Inflammatory macrophage treated with lipopolysaccharide for 1 hour (primary cell): ENCODE measurements at regions not wholly inside any gene's neighbourhood (a gene's known extent, or its start where the extent isn't known, plus 50 kb on each side); places are given as distances from the start of the nearest gene placed in this dataset.

Source experiments
- DNase-seq, 2 donors: peaks; one replicate each; pipeline ENCODE4 v3.0.0-alpha.2; 2020 to 2022

DNA sequence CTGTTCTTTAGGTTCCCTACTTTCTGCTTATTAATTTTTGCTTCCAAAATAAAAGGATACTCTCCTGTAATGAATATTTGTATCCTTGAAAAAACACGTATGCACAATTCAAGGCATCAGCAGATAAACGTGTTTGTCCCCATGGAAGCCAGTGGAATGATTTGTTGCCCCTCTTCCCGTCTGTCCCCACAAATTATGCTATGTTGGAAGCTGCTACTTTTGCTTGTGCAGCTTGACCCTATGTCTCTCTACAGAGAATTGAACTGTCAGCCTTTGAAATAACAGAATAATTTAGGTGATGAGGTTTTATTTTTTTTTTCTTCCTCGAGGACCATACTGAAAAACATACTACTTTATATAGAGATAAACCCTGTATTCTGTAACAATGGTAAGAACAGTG, 401.5 kb upstream of the GOLIM4 start:
- DNase-seq = no peak

DNA sequence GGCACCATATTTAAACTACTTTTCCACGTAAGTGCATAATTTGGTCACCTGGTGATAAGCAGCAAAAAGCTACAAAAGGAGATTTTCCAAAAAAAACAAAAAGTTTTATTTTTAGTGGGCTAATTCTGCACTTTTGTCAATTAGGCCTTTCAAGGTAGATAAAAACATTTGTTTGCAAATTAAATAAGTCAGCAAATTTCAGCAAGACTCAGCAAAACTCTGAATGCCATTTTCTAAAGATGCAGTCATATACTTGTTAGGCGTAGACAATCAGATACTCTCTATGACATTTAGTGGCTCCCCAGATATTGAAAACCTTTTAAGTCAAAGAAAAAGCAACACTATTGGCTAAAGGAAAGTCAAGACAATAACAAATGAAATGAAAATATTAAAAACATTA, 400.2 kb upstream of the GOLIM4 start:
- no peak for DNase-seq

DNA sequence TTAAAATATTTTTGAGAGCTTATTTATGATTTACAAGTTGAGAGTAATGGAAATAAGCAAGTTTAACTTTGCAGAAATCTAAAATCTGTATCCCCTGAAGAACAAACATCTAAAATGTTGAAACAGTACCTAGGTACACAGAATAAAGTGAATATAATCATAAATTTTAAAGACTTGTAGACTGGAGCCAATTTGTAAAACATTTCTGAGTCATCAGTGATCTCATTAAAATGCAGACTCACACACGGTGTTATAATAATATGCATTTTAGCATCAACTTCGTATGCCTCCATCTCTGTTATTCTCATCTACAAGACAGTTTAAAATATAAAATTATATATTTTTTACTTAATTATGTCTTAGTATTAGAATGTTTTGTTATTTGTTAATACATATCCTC, 399.5 kb upstream of the GOLIM4 start:
- DNase-seq = no peak

DNA sequence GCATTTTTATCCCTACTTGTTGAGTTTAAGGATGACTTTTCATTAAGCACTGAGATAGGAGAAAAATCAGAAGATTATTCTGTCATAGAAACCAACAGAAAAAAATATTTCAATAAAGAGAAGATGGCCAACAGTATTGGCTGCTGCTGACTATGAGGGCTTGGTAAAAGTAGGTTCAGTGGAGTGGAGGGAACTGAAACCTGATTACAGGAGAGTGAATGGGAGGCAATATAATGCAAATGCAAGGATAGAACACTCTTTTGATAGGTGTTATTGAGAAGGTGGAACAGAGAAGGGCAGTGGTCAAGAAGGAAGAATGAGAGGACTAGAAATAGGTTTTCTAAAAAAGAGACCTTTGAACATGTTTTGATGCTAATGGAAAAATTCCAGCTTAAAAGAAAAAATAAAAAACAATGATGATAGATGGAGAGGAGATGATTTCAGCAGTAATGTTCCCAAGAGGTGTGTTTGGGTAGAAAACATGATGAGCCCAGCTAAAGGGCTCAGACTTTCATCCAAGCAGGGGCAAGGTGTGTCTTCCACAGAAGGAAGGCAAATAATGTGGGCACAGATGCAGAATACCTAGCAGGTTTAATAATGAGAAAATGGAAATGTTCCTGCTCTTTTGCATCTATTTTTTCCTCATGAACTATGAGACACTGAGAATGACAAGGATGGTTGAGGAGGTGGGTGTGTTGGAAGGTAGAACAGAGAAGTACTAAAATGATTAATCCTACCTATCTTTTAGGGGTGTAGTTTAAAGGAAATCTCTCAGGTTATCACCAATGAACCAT, 397.9 kb upstream of the GOLIM4 start:
- DNase-seq = no peak

DNA sequence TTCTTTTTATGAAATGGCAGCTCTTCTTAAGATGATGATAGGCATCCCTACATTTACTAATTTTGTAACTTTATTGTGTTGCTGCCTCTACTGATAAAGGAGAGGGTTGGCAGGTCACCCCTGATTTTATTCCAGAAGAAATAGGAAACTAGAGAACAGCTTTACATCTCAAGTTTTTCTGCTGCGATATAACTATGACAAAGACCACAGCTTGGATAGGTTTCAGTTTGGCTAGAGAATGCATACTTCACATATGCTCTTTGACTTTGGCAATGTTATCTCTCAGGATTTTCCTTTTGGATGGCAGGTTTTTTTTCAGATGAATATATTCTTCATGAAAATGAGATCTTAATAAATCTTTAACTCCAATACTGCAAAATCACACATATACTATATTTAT, 395.3 kb upstream of the GOLIM4 start:
- no peak for DNase-seq

DNA sequence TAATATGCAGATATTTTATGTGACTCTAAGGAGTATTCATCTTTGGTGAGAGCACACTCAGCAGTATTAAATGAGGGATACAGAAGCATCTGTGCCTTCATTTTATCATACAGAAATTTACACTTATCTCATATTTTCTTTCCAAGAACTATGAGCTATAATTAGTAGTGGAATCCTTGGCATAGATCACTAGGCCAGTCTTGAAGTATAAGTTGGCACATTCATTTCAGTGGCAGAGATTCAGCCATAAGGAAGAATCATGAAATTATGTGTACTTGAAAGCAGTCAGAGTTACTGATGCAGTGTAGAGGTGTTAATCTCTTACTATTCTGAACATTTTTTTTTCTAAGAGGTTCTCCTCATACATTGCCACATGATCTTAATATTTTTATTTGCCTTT, 393.6 kb upstream of the GOLIM4 start:
- no peak for DNase-seq

DNA sequence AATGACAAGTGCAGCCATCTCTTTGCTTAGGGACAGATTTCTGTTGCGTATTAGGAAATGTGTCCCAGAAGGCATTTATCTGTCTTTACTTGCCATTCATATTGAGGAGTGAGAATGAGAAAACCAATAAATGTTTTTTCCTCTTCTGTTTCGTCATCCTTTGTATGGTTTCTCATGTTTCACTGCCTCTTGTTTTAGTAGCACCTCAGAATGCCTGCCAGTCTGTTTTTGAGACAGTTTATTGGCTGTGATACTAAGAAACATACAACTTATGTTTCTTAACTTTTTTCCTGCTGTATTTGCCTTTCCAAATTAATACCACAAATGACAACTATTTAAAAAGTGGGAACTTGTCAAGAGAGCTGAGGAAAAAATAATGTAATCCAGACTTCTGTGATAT, 390.2 kb upstream of the GOLIM4 start:
- DNase-seq = no peak

DNA sequence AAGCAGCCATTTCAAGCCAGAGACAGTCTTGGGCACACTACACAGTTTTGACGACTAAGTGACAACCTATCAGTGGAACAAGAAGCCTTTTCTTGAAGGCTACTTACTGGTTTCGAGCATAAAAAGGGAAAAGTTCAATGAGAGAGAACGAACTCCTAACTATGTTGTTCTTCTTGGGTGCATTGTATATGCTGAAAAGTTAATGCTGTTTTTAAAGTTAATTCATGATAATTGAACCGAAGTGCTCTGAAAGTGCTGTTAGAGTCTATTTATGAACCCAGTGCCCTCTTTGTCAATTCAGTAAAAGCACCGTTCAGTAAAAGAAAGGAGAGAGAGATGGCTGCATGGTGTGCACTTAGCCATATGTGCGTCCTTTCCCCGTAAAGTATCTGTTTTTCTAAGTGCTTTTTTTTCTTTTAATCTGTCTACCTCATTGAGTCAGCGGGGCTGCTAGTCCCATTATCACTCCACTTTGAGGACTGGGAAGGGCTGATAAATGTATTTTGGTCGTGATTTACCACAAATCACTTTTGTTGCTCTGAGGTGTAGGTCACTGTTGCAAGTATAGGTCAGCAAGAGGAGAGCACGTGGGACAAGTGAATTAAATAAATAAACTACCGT, 380.7 kb upstream of the GOLIM4 start:
- no peak for DNase-seq

DNA sequence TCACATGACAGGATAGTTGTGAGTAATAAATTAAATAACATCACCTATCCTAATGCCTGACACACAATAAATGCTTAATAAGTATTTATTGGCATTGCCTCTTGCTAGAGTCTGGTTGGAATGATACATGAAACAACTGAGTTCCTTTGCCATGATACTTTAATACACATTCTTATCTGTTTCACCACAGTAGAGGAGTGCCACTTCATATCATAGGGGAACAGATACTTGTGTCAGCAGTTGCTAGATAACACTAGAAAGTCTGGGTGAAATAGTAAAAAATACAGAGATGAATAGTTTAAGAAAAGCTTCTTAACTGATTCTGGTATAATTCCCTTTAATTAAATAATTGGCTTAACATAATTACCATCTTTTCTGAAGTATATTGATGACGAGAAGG, 380.0 kb upstream of the GOLIM4 start:
- no peak for DNase-seq

DNA sequence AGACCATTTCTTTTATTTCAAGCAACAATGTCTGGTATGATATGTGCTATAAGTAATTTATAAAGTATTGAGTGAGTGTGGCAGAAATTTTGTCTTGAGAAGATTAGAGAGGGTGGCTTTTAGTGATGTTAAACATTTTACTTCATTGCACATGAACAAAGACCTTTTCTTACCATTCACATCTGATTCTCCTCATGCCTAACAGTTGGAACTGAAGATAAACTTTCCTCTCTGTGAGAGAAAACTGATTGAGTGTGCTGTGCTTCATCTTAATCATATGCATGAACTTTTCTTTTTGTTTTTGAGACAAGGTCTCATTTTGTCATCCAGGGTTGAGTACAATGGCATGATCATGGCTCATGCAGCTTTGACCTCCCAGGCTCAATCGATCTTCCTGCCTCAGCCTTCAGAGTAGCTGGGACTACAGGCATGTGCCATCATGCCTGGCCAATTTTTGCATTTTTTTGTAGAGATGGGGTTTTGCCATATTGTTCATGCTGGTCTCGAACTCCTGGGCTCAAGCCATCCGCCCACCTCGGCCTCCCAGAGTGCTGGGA, 377.7 kb upstream of the GOLIM4 start:
- DNase-seq = no peak

DNA sequence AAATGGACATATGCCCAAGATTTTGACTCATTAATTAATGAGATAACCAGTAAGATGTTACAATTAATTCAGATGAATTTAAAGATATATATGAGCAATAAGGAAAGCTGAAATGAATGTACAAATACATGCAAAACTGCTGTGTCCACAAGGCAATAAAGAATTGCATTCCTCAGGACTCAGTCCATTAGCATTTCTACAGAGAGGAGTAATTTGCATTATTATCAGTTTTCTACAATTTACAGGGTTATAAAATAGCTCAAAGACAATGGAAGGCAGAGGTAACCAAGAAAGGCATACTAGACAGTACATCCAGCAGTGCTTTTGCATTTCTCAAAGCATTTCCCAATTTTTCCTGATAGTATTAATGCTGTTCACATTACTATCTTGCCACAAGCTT, 377.1 kb upstream of the GOLIM4 start:
- DNase-seq = no peak

DNA sequence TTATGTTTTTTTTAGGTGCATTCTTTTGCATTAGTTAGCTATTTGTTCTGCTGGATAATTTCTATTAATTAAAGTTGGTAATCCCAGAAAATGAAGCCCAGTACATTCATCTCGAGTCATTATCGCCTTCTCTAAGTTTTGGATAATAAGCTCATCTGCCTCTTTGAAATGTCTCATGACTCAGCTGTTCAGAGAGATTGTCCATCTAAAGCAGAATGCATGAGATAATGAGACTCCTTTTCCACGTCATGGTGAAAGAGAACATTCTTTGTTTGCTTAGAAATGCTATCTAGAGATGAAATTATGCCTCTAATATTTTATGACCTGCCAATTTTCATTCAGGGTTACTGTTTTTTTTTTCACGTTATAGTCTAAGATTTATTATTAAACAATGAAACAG, 374.7 kb upstream of the GOLIM4 start:
- DNase-seq = no peak

DNA sequence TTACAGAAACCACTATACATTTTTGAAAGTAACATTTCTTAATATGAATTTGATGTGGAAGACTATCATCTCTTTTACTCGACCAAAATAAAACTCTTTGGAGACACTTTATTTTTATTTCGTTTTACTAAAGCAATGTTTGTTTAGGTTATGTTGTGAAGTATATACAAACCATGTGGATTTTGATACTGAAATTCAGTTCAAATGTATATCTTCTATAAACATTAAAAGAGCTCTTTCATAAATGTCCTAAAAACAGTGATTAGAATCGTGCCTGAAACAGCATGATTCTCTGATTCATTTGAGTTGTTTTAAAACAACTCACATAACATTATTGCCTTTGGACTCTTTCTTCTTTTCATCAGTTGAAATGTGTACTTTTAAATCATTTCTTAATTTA, 373.7 kb upstream of the GOLIM4 start:
- no peak for DNase-seq

DNA sequence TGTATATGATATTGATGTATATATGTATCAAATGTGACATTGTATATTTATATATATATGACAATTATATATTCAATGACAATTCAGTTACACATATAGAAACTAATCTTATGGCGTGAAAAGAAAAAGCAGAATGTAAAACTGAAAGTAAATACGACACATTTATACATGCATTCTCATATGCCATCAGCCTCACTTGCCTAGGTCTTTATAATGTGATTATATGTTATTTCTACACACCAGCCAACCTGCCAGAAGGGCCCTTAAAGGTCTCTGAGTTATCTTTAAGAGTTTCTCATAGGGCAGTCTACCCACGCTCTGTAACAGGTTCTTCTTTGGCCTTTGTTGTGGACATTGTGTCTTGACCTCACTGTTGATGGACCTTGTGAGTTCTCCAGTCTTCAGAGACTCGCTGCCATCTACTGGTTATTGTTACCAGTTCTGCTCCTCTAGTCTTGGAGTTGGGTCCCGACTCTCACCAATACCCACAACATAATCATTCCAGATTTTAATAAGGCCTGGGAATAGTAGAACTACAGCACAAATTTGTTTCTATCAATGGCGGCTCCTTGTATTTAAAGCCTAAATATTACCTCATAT, 371.5 kb upstream of the GOLIM4 start:
- peak; percentile 42 to 54 for DNase-seq

DNA sequence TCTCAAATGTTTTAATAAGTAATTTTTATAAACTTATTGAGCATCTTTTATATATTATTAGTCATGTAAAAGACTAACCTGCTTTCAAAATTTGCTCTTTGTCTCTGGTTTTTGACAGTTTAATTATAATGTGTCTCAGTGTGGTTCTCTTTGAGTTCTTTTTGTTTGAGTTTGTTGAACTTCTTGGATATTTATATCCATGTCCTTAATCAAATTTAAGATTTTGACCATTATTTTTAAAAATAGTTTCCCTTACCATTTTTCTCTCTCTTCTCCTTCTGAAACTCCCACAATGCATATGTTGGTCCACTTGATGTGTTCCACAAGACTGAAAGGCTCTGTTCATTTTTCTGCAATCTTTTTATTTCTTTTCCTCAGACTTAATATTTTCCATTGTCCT, 366.1 kb upstream of the GOLIM4 start:
- DNase-seq = no peak

DNA sequence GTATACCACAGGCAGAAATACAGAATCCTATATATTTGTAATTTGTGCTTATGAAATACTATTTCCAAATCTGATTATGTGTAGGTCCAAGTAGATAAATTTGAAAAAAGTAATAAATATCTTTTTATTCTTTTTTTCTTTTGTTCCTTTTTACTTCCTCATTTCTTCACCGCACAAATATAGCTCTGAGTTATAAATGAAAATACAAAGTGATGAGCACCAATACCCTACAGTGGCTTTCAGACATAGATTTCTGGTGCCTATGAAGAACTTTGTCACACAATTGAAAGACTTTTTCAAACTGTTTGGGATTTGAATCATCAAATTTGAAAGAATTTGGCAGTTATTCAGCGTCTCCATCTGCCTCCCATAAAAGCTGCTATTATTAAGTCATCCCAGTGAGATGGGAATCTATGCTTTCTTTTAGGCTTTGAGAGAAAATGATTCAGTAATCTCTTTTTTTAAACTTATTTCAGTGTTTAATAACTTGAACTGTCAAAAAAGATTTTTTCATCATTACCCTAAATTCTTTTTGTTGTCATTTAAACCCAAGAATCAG, 363.6 kb upstream of the GOLIM4 start:
- DNase-seq = no peak

DNA sequence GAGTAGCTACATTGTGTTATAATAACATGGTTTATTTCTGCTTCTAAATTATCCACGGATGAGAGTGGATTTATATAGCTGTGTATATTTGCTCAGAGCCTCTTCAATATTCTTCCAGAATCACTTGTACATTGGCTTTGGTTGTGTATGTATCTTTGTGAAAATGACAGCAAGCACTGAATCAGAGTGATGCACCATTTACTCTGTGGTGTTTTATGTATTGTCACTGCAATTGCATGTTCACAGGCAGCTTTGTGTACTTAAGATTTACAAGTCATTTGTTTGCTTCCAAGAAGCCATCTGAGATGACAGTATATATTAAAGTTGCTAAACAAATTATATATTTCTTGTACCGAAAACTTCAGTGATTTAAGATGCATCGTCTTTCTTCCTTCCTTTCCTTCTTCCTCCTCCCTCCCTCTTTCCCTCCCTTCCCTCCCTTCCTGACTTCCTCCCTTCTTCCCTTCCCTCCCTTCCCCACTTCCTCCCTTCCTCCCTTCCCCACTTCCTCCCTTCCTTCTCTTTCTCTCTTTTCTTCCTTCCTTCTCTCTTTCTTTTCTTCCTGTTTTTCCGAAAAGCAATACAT, 362.3 kb upstream of the GOLIM4 start:
- DNase-seq = no peak

DNA sequence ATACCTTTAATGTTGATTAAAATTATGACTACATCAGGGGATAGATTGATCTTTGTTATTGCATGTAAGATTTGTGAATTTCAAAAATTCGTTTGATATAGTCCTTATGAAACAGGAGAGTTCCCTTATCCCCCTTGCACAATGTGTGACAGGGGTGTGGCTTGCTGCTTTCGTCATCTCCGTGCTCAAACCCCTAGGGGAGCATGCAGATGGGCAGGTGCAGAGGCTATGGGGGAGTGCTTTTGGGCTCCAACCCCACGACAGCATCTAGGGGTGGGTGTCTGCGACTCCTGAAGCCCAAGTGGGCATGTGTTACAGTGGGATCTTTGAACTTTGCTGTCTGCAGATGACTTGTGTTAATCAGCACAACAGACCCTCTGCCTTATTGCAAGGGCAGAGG, 360.1 kb upstream of the GOLIM4 start:
- DNase-seq = no peak

DNA sequence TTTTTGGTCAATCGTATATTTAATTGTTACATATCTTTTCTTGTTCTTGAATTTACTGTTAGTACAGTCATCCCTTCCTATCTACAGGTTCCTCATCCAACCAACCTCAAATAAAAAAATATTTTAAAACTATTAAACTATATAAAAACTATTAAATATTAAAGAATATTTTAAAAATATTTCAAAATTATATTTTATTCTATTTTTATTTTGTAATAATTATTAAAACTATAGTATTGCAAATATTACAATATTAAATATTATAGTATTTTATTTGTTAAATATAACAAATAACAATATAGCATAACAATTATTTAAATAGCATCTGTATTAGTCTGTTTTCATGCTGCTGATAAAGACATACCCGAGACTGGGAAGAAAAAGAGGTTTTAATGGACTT, 357.9 kb upstream of the GOLIM4 start:
- no peak for DNase-seq

DNA sequence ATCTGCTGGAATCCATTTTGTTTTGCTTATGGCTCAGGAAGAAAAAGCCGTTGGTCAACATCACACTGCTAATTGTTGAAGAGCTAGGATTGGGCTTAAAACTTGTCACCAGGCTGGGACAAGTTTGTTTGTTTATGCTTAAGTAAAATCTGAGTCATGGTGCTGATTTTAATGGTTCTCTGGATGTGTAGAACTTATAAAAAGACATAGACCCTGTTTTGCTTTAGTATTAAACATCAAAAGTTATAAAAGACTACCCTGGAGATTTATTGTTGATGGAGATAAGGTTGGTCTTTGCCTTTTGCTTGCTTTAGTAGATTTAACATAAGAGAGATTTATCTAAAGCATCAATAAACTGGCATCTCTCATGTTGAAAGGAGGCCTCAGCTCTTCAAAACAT, 348.2 kb upstream of the GOLIM4 start:
- DNase-seq = no peak

DNA sequence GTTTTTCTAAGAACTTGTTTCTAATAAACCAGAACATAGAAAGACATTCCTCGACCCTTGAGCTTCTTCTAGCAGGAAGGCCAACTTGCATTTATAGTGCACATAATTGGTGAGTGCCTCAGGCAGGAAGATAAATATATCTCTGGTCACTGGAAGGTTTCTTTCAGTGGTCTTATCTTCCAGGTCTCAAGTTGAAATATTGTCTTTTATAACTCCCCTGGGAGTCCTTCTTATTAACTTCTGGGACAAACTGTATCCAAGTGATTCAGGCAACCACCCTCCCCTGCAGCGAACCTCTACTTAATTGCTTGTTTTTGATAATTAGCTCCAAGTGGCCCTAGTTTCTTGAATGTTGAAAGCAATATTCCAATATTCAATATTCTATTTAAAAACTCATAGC, 346.8 kb upstream of the GOLIM4 start:
- DNase-seq = no peak

DNA sequence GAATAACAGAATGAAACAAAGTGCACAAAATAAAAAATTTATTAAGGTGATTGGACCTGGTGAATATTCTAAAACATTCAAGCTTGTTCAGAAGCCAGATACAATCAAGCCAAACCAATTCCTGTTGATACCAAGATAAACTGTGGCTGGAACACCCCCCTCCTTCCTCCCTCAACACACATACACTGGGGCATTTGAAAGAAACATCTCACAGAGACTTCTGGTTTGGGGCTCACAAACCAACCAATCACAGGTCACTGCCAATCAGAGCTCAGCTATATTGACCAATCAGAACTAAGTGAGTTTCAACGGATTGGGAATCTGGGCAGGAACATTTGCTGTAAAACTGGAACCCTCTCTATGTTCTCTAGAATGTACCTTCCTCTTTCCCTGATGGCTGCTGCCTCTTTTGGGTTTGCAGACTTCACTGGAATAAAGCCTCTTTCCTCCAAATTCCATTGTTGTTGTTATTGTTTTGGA, 340.6 kb upstream of the GOLIM4 start:
- DNase-seq = no peak

DNA sequence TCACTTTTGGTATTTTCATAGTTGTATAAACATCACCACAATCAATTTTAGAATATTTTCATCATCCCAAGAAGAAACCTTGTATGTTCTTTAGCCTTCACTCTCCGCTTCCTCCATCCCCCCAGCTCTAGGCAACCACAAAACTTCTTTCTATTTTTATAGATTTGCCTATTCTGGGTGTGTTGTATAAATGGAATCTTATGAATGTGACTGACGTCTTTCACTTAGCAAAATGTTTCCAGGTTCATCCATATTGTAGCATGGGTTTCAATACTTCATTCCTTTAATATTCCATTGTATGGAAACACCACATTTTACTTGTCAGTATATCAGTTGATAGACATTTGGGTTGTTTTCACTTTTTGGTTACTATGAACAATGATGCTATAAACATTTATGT, 335.8 kb upstream of the GOLIM4 start:
- no peak for DNase-seq
